ENCODE measurements at regions not wholly inside any gene's neighbourhood (a gene's known extent, or its start where the extent isn't known, plus 50 kb on each side); places are given as distances from the start of the nearest gene placed in this dataset.

- Histone ChIP-seq H3K4me1 (ENCODE audit: insufficient read depth) (no peaks in the 10 kb centered on the region), H3K27ac (no peak overlapping the region), H3K27me3 (no peaks in the 10 kb centered on the region), H3K4me3 (no peak overlapping the region), H3K36me3 (no peaks in the 10 kb centered on the region), H3K9me3 (no peaks in the 10 kb centered on the region)
- TF ChIP-seq EP300 (IDR thresholded peaks at IDR 0.05) (no peak), CTCF (IDR thresholded peaks at IDR 0.05) (no peak), POLR2A (IDR thresholded peaks at IDR 0.05) (no peak)
- DNase-seq = no peak
- intact Hi-C loops (cut with DNase I) = no loop called here
- WGBS, 3 donors = 72 to 87% (median 76%) methylated on average over 2 of the region's 2 CpGs
Measured at GRCh38 chr12:72100854-72101253, 162.2 kb downstream of the TPH2 start.

- no peaks in the 10 kb centered on the region for H3K27me3 ChIP-seq
- TF ChIP-seq CTCF (IDR thresholded peaks at IDR 0.05) (no peak), POLR2A (IDR thresholded peaks at IDR 0.05) (no peak), EP300 (IDR thresholded peaks at IDR 0.05) (no peak)
- H3K27ac ChIP-seq = no peak overlapping the region
- no peaks in the 10 kb centered on the region for H3K9me3 ChIP-seq
- no peak for DNase-seq
- no peaks in the 10 kb centered on the region for H3K4me1 ChIP-seq (ENCODE audit: insufficient read depth)
- intact Hi-C loops (cut with DNase I) = no loop called here
- H3K4me3 ChIP-seq = no peak overlapping the region
- 79 to 88% (median 84%) methylated on average over 3 of the region's 3 CpGs for WGBS, 3 donors
- no peaks in the 10 kb centered on the region for H3K36me3 ChIP-seq
Measured at GRCh38 chr12:72102150-72102549, 163.5 kb downstream of the TPH2 start.

GRCh38 chr12:72105849-72106248, 166.3 kb upstream of the TRHDE start:
- intact Hi-C loops (cut with DNase I) = no loop called here
- no peak overlapping the region for H3K4me3 ChIP-seq
- no peak overlapping the region for H3K27ac ChIP-seq
- H3K27me3 ChIP-seq = no peaks in the 10 kb centered on the region
- H3K9me3 ChIP-seq = no peaks in the 10 kb centered on the region
- no peaks in the 10 kb centered on the region for H3K4me1 ChIP-seq (ENCODE audit: insufficient read depth)
- no peak for DNase-seq
- TF ChIP-seq CTCF (IDR thresholded peaks at IDR 0.05) (no peak), POLR2A (IDR thresholded peaks at IDR 0.05) (no peak), EP300 (IDR thresholded peaks at IDR 0.05) (no peak)
- H3K36me3 ChIP-seq = no peaks in the 10 kb centered on the region

GRCh38 chr12:72110937-72111650, 161.1 kb upstream of the TRHDE start:
- 73 to 87% (median 77%) methylated on average over 5 of the region's 5 CpGs for WGBS, 3 donors
- no peak for TF ChIP-seq POLR2A (IDR thresholded peaks at IDR 0.05)
- no peak for TF ChIP-seq CTCF (IDR thresholded peaks at IDR 0.05)
- TF ChIP-seq EP300 (IDR thresholded peaks at IDR 0.05) = no peak
- no peaks in the 10 kb centered on the region for H3K4me1 ChIP-seq (ENCODE audit: insufficient read depth)
- no peak overlapping the region for H3K4me3 ChIP-seq
- intact Hi-C loops (cut with DNase I) = no loop called here
- H3K27ac ChIP-seq = no peak overlapping the region
- H3K9me3 ChIP-seq = no peaks in the 10 kb centered on the region
- no peaks in the 10 kb centered on the region for H3K36me3 ChIP-seq
- no peaks in the 10 kb centered on the region for H3K27me3 ChIP-seq
- no peak for DNase-seq
